ENCODE measurements at regions not wholly inside any gene's neighbourhood (a gene's known extent, or its start where the extent isn't known, plus 50 kb on each side); places are given as distances from the start of the nearest gene placed in this dataset.
"Not testable (repeated sequence)": the region's sequence is repeated elsewhere in the genome, so short reads cannot be mapped to it uniquely, and the experiment has no call there.

DNA sequence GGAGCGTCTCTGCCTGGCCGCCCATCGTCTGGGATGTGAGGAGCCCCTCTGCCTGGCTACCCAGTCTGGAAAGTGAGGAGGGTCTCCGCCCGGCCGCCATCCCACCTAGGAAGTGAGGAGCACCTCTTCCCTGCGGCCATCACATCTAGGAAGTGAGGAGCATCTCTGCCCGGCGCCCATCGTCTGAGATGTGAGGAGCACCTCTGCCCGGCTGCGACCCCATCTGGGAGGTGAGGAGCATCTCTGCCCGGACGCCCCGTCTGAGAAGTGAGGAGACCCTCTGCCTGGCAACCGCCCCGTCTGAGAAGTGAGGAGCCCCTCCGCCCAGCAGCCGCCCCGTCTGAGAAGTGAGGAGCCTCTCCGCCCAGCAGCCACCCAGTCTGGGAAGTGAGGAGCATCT, 84.5 kb downstream of the IDS start:
- not testable (repeated sequence) for DNase-seq (ENCODE audit: low read depth); H3K4me3 ChIP-seq (ENCODE audit: control insufficient read depth, low read depth, low read length)

DNA sequence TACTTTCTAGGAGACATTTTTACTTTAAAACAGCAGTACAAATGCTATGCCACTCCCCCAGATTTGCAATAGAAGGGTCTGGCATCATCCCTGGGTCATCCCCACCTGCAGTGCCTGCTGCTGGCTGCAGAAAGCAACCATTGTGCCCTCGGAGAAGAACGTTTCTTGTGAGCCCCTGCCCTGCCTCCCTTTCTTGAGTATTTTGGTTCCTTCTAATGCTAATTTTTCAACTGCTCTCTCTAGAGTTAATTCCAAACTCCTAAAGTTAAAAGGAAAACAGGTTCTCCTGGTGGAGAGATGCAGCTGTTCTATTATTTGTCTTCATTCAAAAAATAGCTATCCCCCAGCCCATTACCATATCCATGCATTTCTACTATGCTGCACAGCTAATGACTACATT, 107.1 kb downstream of the IDS start:
- no peak overlapping the region for H3K4me3 ChIP-seq (ENCODE audit: control insufficient read depth, low read depth, low read length)
- TF ChIP-seq, protein P1, sequence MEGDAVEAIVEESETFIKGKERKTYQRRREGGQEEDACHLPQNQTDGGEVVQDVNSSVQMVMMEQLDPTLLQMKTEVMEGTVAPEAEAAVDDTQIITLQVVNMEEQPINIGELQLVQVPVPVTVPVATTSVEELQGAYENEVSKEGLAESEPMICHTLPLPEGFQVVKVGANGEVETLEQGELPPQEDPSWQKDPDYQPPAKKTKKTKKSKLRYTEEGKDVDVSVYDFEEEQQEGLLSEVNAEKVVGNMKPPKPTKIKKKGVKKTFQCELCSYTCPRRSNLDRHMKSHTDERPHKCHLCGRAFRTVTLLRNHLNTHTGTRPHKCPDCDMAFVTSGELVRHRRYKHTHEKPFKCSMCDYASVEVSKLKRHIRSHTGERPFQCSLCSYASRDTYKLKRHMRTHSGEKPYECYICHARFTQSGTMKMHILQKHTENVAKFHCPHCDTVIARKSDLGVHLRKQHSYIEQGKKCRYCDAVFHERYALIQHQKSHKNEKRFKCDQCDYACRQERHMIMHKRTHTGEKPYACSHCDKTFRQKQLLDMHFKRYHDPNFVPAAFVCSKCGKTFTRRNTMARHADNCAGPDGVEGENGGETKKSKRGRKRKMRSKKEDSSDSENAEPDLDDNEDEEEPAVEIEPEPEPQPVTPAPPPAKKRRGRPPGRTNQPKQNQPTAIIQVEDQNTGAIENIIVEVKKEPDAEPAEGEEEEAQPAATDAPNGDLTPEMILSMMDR (conservative IDR thresholded peaks at IDR 0.05; ENCODE audit: control insufficient read depth, insufficient read depth, low read depth, low read length) = no peak
- no peak for DNase-seq (ENCODE audit: low read depth)

DNA sequence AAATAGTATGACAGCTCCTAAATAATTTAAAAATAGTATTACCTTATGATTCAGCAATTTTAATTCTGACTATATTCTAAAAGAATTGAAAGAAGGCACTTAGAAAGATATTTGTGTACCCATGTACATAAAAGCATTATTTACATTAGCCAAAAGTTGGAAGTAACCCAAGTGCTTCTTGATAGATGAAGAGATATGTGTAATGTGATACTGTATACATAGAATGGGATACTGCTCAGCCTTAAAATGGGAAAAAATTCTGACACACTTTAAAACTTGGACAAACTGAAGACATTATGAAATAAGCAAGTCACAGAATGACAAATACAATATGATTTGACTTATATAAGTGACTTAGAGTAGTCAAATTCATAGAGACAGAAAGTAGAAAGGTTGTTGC, 112.2 kb downstream of the IDS start:
- DNase-seq (ENCODE audit: low read depth) = no peak
- no peak overlapping the region for H3K4me3 ChIP-seq (ENCODE audit: control insufficient read depth, low read depth, low read length)
- TF ChIP-seq, protein P1 (conservative IDR thresholded peaks at IDR 0.05; ENCODE audit: control insufficient read depth, insufficient read depth, low read depth, low read length) = no peak

DNA sequence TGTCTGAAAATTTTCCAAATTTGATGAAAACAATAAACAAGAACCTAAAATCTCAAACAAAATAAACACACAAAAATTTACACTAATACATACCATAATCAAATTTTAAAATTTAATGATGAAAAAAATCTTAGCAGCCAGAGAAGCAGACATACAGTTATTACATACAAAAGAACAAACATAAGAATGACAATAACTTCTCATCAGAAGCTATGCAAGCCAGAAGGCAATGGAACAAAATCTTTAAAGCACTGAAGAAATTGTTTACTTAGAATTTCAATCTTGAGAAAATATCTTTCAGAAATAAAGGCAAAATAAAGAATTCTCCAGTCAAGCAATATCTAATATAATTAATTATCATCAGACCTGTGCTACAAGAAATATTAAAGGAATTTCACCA, 121.3 kb downstream of the IDS start:
- DNase-seq (ENCODE audit: low read depth) = no peak
- TF ChIP-seq, protein P1 (conservative IDR thresholded peaks at IDR 0.05; ENCODE audit: control insufficient read depth, insufficient read depth, low read depth, low read length) = no peak
- no peak overlapping the region for H3K4me3 ChIP-seq (ENCODE audit: control insufficient read depth, low read depth, low read length)

DNA sequence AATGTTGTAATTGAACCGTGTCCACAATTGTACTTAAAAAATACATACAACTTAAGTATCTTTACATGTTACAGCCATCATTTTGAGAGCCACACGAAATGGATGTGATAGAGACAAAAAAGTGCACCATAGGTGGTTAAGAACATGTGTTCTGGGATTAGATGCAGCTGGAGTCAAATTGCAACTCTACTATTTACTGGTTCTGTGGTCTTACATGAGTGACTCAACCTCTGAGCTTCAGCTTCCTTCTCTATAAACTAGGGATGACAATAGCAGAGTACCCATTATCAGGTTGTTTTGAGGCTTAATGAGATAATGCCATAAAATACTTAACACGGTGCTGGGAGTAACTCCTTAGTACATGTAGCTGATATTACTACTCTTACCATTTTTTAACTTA, 130.4 kb downstream of the IDS start:
- no peak overlapping the region for H3K4me3 ChIP-seq (ENCODE audit: control insufficient read depth, low read depth, low read length)
- TF ChIP-seq, protein P1 (conservative IDR thresholded peaks at IDR 0.05; ENCODE audit: control insufficient read depth, insufficient read depth, low read depth, low read length) = no peak
- DNase-seq (ENCODE audit: low read depth) = no peak

DNA sequence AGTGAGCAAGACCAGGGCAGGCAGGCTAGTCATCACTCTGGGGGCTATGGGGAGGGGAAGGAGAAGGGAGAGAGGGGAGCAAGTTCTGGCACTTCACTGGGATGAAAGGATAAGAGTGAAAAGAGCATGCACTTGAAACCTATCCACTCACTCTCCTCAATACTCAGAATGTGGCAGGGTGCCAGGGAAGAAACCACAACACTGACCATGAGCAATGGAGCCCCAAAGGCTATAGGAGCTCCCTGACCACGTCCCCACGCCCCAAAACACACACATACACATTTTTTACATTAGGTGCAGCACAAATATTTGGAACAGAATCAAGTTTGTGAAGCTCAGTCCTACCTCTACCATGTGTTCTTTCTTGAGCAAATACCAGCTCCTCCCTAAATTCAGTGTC, 132.2 kb downstream of the IDS start:
- TF ChIP-seq, protein P1 (conservative IDR thresholded peaks at IDR 0.05; ENCODE audit: control insufficient read depth, insufficient read depth, low read depth, low read length) = no peak
- H3K4me3 ChIP-seq (ENCODE audit: control insufficient read depth, low read depth, low read length) = no peak overlapping the region
- peak; percentile 3 for DNase-seq (ENCODE audit: low read depth)

DNA sequence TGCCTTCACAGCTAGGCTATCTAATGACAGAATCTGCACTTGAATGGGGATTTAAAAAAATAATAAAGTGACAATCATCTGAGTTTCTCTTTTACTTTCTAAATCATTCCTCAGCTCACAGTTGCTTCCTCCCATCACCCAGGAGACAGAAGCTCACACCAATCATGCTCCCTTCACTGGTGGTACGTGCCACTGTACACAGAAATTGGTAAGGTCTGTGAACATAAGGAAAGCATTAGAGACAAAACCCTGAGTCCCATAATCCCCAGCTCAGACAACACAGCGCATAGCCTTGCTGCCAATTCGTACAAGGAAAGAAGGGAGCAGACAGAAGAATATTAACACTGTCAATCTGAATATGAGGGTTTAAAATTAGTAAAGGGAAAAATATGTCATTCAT, 133.1 kb downstream of the IDS start:
- no peak for DNase-seq (ENCODE audit: low read depth)
- TF ChIP-seq, protein P1 (conservative IDR thresholded peaks at IDR 0.05; ENCODE audit: control insufficient read depth, insufficient read depth, low read depth, low read length) = no peak
- H3K4me3 ChIP-seq (ENCODE audit: control insufficient read depth, low read depth, low read length) = no peak overlapping the region
